ENCODE measurements at regions not wholly inside any gene's neighbourhood (a gene's known extent, or its start where the extent isn't known, plus 50 kb on each side); places are given as distances from the start of the nearest gene placed in this dataset.
"Not testable (repeated sequence)": the region's sequence is repeated elsewhere in the genome, so short reads cannot be mapped to it uniquely, and the experiment has no call there.

- DNase-seq (ENCODE audit: low read depth in 2 of 2): not testable (repeated sequence)
These were observed 82.7 kb upstream of the METTL9 start for GRCh38 chr16:21516705-21517040.

- DNase-seq (ENCODE audit: low read depth in 2 of 2): not testable (repeated sequence)
These were observed 82.1 kb upstream of the METTL9 start for GRCh38 chr16:21517263-21517662.

- not testable (repeated sequence) for DNase-seq (ENCODE audit: low read depth in 2 of 2)
These were observed 79.8 kb upstream of the METTL9 start for GRCh38 chr16:21519361-21520133.

GRCh38 chr16:21520134-21521047, 79.0 kb upstream of the METTL9 start:
- DNase-seq (ENCODE audit: low read depth in 2 of 2): peak; percentile 98 to 99

GRCh38 chr16:21521048-21521389, 78.4 kb upstream of the METTL9 start:
- not testable (repeated sequence) for DNase-seq (ENCODE audit: low read depth in 2 of 2)

- DNase-seq (ENCODE audit: low read depth in 2 of 2): not testable (repeated sequence)
These were observed 77.8 kb upstream of the METTL9 start for GRCh38 chr16:21521390-21522143.

GRCh38 chr16:21522846-21523245, 76.5 kb upstream of the METTL9 start:
- DNase-seq (ENCODE audit: low read depth in 2 of 2): not testable (repeated sequence)

- no peak for DNase-seq (ENCODE audit: low read depth in 2 of 2)
These were observed 75.8 kb upstream of the METTL9 start for GRCh38 chr16:21523411-21524067.

- no peak for DNase-seq (ENCODE audit: low read depth in 2 of 2)
These were observed 75.2 kb upstream of the METTL9 start for GRCh38 chr16:21524068-21524751.

- not testable (repeated sequence) for DNase-seq (ENCODE audit: low read depth in 2 of 2)
These were observed 74.7 kb upstream of the METTL9 start for GRCh38 chr16:21524752-21525028.

- DNase-seq (ENCODE audit: low read depth in 2 of 2): not testable (repeated sequence)
These were observed 74.1 kb upstream of the METTL9 start for GRCh38 chr16:21525029-21525895.

GRCh38 chr16:21525956-21526922, 73.1 kb upstream of the METTL9 start:
- not testable (repeated sequence) for DNase-seq (ENCODE audit: low read depth in 2 of 2)

GRCh38 chr16:21526923-21527807, 72.2 kb upstream of the METTL9 start:
- DNase-seq (ENCODE audit: low read depth in 2 of 2): no peak

- DNase-seq (ENCODE audit: low read depth in 2 of 2): not testable (repeated sequence)
These were observed 70.2 kb upstream of the METTL9 start for GRCh38 chr16:21529060-21529658.

GRCh38 chr16:21530729-21531383, 68.5 kb upstream of the METTL9 start:
- DNase-seq (ENCODE audit: low read depth in 2 of 2): not testable (repeated sequence)

GRCh38 chr16:21532996-21533395, 66.4 kb upstream of the METTL9 start:
- DNase-seq (ENCODE audit: low read depth in 2 of 2): not testable (repeated sequence)

GRCh38 chr16:21533474-21533873, 65.9 kb upstream of the METTL9 start:
- DNase-seq (ENCODE audit: low read depth in 2 of 2): not testable (repeated sequence)

Measured in stimulated activated CD4-positive, alpha-beta T cell treated with anti-CD3 and anti-CD28 coated beads, Interleukin-4, amount 100 ng/mL, for 48 hours (primary cell).